GM10248 (cell line): ENCODE measurements at regions not wholly inside any gene's neighbourhood (a gene's known extent, or its start where the extent isn't known, plus 50 kb on each side); places are given as distances from the start of the nearest gene placed in this dataset.
"Not testable (repeated sequence)": the region's sequence is repeated elsewhere in the genome, so short reads cannot be mapped to it uniquely, and the experiment has no call there.

ENCODE experiments used
- CTCF ChIA-PET: fragments of 300-600 bp; sonication (Branson Sonifier 250); formaldehyde crosslinking; extraction: SDS; loops from one replicate; lab custom pipeline; 2021; ENCODE audit warnings: antibody characterized with exemption; lab: Yijun Ruan, JAX
- POLR2A ChIA-PET: fragments of 350-650 bp; sonication (Branson Sonifier 250); formaldehyde crosslinking; extraction: SDS; loops from one replicate; lab custom pipeline; 2020; ENCODE audit warnings: antibody characterized with exemption; lab: Yijun Ruan, JAX
- DNase-seq: peaks from one replicate; pipeline ENCODE4 v3.0.0; 2012; ENCODE audit errors: extremely low spot score
- TF ChIP-seq, protein P1 (sequence below): IDR thresholded peaks from 2 replicates; pipeline ENCODE4 v1.5.1; 2012; ENCODE audit warnings: mild to moderate bottlenecking, low read depth; ENCODE audit errors: extremely low read depth, missing control alignments, control extremely low read depth

DNA sequence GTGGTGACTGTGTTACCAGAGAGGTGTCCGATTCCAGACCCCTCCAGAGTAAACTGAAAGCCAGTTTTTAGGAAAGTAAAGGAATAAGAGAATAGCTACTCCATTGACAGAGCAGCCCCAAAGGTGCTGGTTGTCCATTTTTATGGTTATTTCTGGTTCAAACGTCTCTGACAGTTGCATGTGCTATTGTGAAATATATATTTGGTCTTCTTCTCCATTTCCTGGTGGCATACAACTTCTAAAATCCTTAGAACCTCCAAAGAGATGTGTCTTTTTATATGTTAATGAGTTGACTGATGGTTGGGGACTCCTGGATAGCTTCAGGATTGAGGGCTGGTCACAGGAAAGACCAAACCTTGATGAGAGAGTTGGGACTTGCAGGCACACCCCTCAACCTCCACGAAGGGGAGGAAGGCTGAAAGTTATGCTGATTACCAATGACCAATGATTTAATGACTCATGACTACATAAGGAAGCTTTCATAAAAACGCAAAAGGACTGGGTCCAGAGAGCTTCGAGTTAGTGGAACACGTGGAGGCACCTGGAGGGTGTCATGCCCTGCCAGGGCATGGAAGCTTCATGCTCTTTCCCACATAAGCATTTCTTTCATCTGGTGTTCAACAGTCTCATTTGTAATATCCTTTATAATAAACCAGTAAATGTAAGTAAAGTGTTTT, 100.7 kb downstream of the SLC16A1 start:
- no peak for DNase-seq
- ChIA-PET POLR2A (no interaction called here), CTCF (no interaction called here)
- TF ChIP-seq, protein P1, sequence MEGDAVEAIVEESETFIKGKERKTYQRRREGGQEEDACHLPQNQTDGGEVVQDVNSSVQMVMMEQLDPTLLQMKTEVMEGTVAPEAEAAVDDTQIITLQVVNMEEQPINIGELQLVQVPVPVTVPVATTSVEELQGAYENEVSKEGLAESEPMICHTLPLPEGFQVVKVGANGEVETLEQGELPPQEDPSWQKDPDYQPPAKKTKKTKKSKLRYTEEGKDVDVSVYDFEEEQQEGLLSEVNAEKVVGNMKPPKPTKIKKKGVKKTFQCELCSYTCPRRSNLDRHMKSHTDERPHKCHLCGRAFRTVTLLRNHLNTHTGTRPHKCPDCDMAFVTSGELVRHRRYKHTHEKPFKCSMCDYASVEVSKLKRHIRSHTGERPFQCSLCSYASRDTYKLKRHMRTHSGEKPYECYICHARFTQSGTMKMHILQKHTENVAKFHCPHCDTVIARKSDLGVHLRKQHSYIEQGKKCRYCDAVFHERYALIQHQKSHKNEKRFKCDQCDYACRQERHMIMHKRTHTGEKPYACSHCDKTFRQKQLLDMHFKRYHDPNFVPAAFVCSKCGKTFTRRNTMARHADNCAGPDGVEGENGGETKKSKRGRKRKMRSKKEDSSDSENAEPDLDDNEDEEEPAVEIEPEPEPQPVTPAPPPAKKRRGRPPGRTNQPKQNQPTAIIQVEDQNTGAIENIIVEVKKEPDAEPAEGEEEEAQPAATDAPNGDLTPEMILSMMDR: no peak

DNA sequence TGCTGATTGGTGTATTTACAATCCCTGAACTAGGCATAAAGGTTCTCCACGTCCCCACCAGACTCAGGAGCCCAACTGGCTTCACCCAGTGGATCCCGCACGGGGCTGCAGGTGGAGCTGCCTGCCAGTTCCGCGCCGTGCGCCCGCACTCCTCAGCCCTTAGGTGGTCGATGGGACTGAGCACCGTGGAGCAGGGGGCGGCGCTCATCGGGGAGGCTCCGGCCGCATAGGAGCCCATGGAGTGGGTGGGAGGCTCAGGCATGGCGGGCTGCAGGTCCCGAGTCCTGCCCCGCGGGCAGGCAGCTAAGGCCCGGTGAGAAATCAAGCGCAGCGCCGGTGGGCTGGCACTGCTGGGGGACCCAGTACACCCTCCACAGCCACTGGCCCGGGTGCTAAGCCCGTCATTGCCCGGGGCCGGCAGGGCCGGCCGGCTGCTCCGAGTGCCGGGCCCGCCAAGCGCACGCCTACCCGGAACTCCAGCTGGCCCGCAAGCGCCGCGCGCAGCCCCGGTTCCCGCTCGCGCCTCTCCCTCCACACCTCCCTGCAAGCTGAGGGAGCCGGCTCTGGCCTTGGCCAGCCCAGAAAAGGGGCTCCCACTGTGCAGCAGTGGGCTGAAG, 101.5 kb downstream of the SLC16A1 start:
- CTCF ChIA-PET, POLR2A ChIA-PET, DNase-seq: not testable (repeated sequence)

GRCh38 chr1:112853915-112854314, 102.1 kb downstream of the SLC16A1 start:
- DNase-seq, POLR2A ChIA-PET, CTCF ChIA-PET: not testable (repeated sequence)

- ChIA-PET POLR2A (no interaction called here), CTCF (interaction anchor here (1.0 kb wide), 1 partner anchor 41 kb away, joined by 3 read pairs; no protein-coding TSS in a partner anchor)
- TF ChIP-seq, protein P1: no peak
- DNase-seq: no peak
Measured at GRCh38 chr1:112852934-112853333, 103.1 kb downstream of the SLC16A1 start.

DNA sequence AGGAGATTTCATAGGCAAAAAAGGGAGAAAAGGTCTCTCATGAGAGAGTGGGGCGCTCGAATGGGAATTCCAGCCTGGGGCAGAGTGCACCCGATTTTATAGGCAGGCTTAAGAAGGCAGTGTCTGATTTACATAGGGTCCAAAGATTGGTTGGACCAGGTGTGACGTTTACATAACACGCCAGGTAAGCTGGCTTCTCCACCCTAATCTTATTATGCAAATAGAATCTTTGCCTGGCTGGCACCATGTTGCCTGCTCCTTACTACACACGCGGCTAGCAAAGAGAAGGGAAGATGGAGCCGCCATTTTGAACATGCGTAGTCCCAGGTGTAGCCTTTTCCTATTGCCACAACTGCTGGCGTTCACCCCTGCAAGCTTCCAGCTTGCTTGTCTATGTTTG, 103.7 kb downstream of the SLC16A1 start:
- CTCF ChIA-PET: no interaction called here
- no peak for DNase-seq
- POLR2A ChIA-PET: no interaction called here
- TF ChIP-seq, protein P1: no peak

- CTCF ChIA-PET: no interaction called here
- TF ChIP-seq, protein P1: no peak
- DNase-seq: no peak
- POLR2A ChIA-PET: no interaction called here
Measured at GRCh38 chr1:112850034-112850757, 105.8 kb downstream of the SLC16A1 start.

GRCh38 chr1:112849425-112850033, 106.5 kb downstream of the SLC16A1 start:
- ChIA-PET CTCF (no interaction called here), POLR2A (no interaction called here)
- TF ChIP-seq, protein P1: no peak
- no peak for DNase-seq
